Activated CD8-positive, alpha-beta memory T cell treated with anti-CD3 and anti-CD28 coated beads for 48 hours (primary cell): ENCODE measurements at regions not wholly inside any gene's neighbourhood (a gene's known extent, or its start where the extent isn't known, plus 50 kb on each side); places are given as distances from the start of the nearest gene placed in this dataset.

Experiments used
- DNase-seq, 3 experiments: peaks; one replicate each; pipeline ENCODE4 v3.0.0-alpha.2; 2020; ENCODE audit warnings: low read depth in 2 of 3, low spot score in 2 of 3

DNA sequence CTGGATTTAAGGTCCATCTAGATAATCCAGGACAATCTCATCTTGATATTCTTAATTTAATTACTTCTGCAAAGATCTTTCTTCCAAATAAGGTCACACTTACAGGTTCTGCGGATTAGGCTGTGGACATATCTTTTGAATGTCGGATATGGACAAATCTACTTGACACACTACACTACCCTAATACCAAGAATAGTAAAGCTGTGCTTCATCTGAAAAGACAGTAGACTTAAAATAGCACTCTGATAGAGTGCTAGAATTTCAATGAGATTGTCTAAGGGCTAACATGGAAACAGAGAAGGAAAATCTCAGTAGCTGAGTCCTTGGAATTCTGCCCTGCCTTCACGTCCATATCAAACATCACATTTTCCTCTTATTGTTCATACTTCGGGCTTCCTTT, 1238.0 kb downstream of the EPHA7 start:
- no peak for DNase-seq

DNA sequence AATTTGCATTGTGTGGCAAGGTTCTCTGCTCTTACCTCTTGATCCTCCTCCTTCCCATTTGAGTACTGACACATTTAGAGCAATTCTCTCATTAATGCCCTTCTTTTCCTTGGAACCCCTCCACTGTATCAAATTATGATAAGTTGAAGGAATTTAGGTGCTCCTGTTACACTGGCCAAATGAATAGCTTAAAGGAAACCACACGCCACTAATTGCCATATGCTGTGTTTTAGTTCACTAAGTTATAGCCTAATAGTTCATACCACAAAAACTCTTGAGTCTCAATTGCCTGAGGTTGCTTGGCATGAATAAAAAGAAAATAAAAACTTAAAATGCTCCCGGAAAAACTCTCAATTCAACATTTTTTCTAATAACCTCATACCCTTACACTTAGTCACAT, 1239.3 kb downstream of the EPHA7 start:
- DNase-seq = no peak

DNA sequence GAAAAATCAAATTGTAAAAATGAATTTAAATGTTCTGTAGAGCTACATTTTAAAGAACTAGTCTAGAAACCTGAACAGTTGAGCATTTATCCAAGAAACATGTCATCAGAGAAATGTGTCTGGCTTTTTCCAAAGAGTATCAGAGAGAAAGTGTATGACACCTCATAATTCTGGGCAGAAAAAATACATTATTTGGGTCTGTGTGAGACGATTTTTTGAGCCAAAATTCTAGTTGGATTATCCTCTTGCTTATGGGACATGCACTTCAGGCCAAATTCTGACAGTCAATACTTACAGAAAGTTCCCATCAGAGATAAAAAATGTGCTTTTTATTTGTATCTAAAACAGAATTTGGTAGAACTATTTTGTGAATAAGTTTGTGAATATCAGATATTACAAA, 1242.7 kb downstream of the EPHA7 start:
- DNase-seq = no peak

DNA sequence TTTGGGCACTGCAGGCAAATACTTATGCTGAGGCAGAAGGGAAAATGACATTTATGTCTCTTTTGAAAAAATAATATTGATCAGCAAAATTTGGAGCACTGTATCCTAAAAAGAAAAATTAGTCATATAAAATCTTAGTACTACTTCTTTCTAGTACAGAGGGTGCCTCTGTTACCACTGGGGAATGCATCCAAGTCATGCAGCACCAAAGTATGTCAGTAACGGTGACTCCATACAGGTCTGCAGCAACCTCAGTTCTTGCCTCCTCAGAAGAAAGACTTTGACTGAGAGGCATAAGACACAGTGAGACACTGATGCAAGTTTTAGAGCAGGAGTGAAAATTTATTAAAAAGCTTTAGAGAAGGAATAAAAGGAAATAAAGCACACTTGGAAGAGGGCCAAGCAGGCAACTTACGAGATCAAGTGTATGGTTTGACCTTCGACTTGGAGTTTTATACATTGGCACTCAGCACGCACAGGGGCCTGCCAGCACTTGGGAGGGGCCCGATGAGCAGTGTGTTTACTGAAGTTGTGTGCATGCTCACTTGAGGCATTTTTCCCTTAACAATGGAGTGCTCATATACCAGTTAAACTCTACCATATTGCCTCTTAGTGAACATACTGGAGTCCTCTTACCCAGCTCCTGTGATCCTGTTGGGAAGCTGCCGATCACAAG, 1244.8 kb downstream of the EPHA7 start:
- DNase-seq = no peak

DNA sequence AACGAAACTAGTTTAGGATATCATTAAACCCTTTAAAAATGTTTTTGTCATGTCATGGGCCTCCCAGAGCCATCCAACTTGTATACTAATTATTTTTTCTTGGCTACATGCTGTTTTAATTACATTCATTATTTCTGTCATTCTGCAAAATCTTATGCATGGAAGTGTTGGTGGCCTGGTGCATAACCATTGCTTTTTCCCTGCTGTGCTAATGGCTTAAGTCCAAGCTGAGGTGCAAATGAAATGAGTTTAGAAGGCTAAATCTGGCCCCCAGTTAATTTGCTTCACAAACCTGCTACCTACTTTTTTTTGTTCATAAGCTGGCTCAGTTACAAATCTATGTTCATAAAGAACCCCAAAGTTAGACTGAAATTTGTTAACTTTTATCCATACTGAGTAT, 1249.9 kb downstream of the EPHA7 start:
- DNase-seq = no peak

DNA sequence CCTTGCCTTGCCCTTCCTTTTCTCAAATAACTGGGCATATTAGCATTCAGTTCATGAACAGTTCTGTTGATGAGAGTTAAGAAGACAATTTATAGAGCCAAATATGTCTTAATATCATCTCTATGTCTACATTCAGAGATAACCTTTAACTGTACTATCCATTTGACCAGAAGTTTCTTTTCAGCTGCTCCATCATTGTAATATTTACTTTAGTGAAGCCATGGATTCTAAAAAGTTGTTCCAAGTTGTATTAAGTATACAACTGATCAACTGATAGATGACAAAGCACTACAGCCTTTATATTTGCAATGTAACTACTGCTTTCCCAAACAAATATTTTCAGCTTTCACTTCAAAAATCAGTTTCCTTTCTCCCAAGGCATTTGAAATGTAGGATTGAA, 1252.7 kb downstream of the EPHA7 start:
- DNase-seq = no peak

DNA sequence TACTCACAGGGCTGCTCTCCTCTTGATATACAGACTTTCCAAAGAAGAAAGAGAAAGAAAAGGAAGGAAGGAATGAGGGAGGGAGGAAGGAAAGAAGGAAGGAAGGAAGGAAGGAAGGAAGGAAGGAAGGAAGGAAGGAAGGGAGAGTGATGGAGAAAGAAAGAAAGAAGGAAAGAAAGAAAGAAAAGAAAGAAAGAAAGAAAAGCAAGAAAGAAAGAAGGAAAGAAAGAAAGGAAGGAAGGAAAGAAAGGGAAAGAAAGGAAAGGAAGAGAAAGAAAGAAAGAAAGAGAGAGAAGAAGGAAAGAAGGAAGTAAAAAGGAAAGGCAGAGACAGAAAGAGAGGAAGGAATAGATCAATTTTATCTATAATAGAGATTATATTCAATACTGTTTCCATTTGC, 1257.4 kb downstream of the EPHA7 start:
- no peak for DNase-seq

DNA sequence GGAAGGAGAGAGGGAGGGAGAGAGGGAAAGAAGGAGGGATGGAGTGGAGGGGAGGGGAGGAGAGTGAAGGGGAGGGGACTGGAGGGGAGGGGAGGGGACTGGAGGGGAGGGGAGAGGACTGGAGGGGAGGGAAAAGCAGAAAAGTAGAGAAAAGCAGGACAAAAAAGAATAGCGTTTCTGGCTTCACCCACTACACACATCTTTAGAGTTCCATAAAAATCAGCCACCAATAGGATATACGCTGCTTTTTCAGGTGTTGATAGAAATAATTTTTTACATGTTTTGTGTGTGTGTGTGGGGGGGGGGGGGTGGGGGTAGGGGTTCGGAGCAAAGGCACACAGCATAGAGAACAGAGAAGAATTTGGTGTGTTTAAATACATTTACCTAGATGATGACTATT, 1259.1 kb downstream of the EPHA7 start:
- DNase-seq = no peak

DNA sequence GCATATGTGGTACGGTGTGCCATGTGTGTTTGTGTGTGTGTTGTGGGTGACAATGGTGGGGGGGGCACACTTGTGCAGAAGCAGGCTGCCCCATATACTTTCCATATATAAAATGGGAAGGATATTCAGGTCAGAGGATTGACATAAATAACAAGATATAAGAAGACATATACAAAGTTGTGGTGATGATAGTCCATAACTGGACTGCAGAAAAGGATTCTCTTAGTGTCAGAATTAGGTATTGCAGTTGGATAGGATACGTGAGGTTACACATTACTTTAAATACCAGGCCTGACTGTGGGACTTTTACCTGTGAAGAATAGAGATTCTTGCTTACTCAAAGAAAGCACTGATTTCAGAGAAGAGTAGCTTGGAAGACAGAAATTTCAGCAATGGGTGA, 1260.3 kb downstream of the EPHA7 start:
- no peak for DNase-seq

DNA sequence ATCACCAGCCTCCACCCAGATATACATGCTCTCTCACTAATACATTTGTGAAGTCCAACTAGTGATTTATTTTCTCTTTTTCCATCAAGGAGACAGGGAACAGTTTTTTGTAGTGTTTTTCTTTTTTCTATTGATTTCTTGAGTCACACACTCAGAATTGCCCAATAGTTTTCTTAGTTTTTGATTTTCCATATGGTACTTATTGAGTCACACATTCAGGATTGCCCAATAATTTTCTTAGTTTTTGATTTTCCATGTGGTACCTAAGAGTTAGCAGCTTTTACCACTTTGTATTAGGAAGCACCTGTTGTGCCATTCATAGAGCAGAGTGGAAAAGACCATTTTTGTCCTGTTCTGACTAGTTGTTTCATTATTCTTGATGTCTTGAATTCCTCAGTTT, 1268.8 kb downstream of the EPHA7 start:
- DNase-seq = no peak

DNA sequence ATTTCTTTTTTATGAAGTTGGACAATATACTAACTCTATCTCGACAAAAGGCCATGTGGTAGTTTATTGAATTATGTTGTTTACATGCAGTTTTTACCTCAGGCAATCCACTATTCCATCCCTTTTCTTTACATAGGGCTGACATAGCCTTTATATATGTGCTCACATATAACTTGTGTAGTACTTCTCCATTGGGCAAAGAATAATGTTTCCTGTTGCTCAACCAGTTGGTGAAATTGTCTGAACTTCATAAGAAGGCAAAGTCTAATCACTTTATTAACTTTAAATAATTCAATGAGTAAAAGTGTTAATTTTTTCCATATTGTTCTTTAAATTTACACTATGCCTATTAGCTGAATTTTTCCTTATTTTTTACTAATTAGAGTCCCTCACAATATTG, 1272.1 kb downstream of the EPHA7 start:
- no peak for DNase-seq

DNA sequence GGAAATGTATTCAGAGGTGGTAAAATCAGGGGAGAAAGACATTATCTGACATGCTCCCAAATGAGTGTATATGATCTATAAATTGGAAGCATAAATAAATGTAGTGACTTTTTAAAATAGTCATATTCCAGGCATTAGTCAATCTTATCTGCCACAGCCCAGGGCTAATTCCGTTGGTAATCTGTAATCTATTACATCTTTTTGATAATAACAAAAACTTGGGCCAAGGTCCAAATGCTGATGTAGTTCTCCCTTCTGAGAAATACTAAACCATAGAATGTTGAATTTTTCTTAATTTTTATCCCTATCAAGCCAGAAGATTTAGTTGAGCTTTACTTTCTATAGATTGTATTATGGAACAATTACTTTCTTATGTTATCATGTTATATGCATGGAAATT, 1279.8 kb downstream of the EPHA7 start:
- no peak for DNase-seq

DNA sequence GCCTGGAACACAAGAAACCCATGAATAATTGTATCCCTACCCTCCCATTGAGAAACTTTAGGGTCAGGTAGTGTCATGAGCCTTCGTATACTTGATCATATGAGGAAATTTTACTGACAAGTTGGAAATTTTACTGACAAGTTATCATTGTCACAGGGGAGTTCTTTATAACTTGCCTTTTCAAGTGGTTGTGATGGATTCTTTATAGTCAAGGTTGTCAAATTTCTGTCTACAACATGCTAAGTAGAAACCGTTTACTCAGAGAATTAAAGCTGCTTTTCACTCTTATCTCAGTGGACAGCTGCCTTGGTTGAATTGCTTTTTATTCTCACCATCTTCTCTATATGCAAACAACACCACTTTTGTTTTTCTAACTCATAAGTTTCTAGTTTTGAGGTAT, 1286.4 kb downstream of the EPHA7 start:
- DNase-seq = no peak

DNA sequence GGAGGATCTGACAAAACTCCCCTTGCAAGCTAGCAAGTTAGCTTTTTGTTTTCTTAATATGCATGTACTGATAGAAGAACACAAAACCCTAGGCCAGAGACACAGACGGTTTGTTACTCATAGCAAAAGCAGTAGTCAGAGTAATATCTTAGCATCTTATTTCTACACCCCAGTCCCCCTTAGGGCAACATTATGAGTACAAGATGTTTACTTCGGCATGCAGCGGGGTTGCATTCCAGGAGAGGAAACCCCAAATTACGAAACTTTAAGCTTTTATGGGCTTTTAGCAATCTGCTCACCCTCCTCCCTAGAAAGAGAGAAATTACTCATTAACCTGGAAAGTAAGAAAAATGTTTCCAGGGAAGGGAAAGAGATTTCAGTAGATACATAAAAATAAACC, 1286.9 kb downstream of the EPHA7 start:
- no peak for DNase-seq

DNA sequence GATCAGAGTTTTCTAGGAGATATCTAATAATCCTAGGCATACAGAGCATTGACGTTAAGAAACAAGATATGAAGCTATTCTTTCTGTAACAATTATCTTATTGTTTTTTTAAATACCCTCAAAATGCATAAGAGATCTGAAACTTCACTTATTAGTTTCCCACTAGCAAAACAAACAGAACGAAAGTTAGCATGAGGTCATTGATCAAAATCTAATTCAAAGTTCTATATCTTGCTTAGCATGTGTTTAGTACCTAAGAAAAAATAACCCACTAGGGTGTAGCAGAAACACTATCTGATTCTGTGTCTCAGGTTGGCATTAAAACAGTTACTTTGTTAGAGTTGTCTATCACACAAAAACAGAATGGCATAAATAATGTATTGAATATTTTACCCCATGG, 1288.4 kb downstream of the EPHA7 start:
- DNase-seq = no peak

DNA sequence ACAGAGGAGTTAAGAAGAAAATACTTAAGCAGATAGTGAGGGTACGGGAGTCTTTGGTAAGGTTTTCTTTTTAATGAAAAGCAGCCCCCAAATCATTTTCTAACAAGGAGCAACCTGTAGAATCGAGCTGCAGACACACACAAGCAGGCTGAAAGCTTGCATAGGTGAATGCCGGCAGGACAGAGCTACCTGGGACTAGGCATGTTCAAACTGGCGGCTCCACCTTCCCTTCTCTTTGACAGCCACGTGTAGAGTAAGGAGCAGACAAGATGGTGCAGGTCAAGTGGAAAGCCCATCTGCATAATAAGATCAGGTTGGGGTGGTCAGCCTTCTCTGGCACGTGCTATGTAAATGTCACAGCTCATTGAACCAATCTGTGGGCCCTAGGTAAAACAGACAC, 1292.4 kb downstream of the EPHA7 start:
- no peak for DNase-seq

DNA sequence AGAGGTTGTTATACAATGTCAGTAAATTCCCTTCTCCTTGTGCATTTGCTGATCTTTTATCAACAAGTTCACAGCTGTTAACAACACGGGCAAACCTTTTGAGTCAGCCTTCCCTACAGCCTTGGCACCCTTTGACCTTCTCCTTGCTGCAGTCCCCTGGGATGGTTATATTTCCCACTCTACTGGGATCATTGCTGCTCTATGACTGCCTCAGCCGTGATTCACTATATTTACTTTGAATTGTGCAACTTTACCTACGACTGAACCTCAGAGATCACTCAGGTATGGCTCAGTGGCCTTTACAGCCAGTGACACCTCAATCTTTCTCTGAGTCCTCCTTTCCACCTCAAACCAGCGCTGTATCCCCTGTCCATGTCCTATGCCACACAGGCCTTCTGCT, 1293.3 kb downstream of the EPHA7 start:
- no peak for DNase-seq

DNA sequence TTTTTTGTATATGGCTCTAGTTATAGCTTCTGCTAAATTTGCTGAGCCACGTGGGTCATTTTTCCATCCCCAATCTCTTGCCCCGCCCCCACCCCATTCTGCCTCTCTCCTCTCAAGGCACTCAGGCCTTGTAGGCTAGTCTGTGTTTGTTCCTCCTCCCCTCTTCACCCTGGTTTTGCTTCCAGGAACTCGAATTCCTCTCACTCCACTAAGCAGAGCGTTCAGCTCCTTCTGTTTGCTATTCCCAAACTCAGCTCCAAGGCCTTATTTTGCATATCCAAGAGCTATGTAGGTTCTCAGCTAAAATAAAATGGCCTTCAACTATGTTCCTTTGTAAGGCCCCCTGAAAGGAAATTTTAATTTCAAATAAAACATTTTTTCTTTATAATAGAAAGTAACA, 1293.7 kb downstream of the EPHA7 start:
- no peak for DNase-seq

DNA sequence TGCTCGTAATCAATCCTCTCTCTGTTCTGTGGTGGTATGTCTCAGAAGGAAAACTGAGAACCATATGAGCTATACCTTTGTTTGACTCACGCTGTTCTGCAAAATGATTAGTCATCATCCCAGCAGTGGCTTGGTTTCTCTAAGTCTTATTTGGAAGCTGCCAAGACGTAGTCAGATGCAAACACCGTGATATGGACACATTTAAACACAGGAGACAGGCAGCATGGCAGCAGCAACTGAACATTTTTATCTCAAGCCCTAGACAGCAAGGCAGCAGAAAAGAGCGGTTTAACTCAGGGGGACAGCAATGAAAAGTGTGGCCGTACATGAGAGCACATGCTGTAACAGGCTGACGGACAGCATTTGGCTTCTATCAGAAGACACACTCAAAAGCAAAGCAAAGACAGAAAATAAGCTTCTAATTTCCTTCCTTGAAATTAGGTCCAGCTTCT, 1295.1 kb downstream of the EPHA7 start:
- DNase-seq = no peak

DNA sequence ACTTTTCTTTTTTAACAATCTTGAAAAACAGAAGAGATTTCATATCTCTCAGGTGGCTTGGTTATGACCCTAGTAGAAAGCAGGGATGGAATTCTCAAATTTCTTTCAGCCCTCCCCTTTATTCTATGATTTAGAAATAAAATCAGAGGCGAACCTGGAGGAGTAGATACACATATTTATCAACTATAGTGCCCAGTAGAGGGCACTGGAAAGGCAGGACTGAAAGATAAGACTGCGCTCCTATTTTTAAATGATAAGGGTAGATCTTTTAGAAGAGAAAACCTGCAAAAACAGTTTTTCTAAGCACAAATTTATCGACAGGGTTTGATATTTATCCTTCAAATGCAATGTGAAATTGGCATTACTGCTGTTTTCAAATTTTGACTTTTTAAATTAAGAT, 1296.6 kb downstream of the EPHA7 start:
- DNase-seq = no peak

DNA sequence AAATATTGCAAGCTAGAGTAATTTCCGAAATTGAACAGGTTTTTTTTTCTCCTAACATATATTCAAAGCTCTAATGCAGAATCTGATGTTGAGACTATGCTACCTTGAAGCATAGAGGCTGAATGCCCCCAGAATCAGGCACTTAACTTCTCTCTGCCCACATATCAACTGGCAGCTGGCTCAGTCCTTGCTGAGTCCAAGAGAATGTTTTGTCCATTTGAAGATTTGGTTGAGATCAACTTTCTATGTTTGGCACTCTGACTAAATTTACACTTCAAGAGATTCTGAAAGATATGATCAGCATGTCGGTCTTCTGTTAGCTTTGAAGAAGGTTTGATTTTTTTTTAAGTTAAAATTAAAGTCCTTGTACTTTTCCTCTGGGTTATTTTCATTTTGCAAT, 1298.1 kb downstream of the EPHA7 start:
- no peak for DNase-seq

DNA sequence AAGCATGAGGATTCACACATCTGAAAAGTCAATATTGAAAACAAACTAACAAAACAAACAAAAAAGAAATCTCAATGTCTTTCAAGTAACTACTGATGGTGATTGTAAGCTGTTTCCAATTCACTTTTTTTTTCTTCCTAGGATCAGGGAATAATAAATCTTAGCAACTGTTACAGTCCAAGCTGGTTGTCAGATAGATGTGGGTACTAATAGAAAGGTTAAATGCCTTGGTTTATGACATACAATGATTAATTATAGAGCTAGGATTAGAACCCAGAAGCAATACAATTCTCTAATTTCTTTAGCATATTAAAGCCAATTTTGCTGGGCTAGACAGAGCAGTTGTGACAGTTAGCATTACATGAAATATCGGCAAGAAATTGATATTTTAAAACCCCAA, 1301.6 kb downstream of the EPHA7 start:
- DNase-seq = no peak

DNA sequence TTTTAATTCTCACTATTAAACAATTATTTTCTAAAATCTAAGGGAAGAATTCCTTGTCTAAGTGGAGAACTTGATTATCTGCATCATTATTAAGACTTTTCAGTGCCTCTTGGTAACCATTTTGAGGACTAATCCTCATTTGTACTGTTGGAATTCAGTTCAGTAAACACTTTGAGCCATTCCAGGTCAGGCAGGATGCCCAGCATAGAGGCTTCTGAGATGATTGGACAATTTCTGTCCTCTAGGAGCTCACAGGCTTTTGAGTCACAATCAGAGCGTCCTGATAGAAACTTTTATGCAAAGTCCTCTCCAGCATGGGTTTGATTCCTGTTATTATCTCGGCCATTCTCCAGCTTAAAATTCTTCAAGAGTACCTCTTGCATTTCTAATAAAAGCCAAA, 1304.6 kb downstream of the EPHA7 start:
- no peak for DNase-seq
